SKM-1 (cell line): ENCODE measurements at regions not wholly inside any gene's neighbourhood (a gene's known extent, or its start where the extent isn't known, plus 50 kb on each side); places are given as distances from the start of the nearest gene placed in this dataset.
"Not testable (repeated sequence)": the region's sequence is repeated elsewhere in the genome, so short reads cannot be mapped to it uniquely, and the experiment has no call there.

Experiments
- DNase-seq: peaks from one replicate; lab custom pipeline; 2025; ENCODE audit not compliant: unreplicated experiment; lab: John Stamatoyannopoulos, UW

GRCh38 chr6:106749609-106750008 lies 120.2 kb downstream of the QRSL1 start:
- no peak for DNase-seq

GRCh38 chr6:106748547-106749207 lies 119.3 kb downstream of the QRSL1 start:
- DNase-seq = no peak

- no peak for DNase-seq
Observed at GRCh38 chr6:106747139-106747538, 117.8 kb downstream of the QRSL1 start.

- DNase-seq = no peak
Observed at GRCh38 chr6:106746652-106747051, 117.3 kb downstream of the QRSL1 start.

- DNase-seq = no peak
Observed at GRCh38 chr6:106745824-106746582, 116.6 kb downstream of the QRSL1 start.

- no peak for DNase-seq
Observed at GRCh38 chr6:106745197-106745770, 115.9 kb downstream of the QRSL1 start.

GRCh38 chr6:106744781-106745180 lies 115.4 kb downstream of the QRSL1 start:
- DNase-seq = no peak

GRCh38 chr6:106744029-106744428 lies 114.7 kb downstream of the QRSL1 start:
- not testable (repeated sequence) for DNase-seq

GRCh38 chr6:106743612-106744011 lies 114.2 kb downstream of the QRSL1 start:
- no peak for DNase-seq

- DNase-seq = no peak
Observed at GRCh38 chr6:106740287-106740686, 110.9 kb downstream of the QRSL1 start.

GRCh38 chr6:106739387-106739786 lies 110.0 kb downstream of the QRSL1 start:
- no peak for DNase-seq

- no peak for DNase-seq
Observed at GRCh38 chr6:106736502-106736901, 107.1 kb downstream of the QRSL1 start.

GRCh38 chr6:106735828-106736227 lies 106.5 kb downstream of the QRSL1 start:
- DNase-seq = no peak

GRCh38 chr6:106735136-106735633 lies 105.8 kb downstream of the QRSL1 start:
- DNase-seq = no peak

GRCh38 chr6:106733386-106733785 lies 104.0 kb downstream of the QRSL1 start:
- DNase-seq = no peak

GRCh38 chr6:106732376-106732940 lies 103.1 kb downstream of the QRSL1 start:
- DNase-seq = no peak

GRCh38 chr6:106731843-106732160 lies 102.4 kb downstream of the QRSL1 start:
- DNase-seq = no peak

- no peak for DNase-seq
Observed at GRCh38 chr6:106731144-106731842, 101.9 kb downstream of the QRSL1 start.

- no peak for DNase-seq
Observed at GRCh38 chr6:106730718-106731117, 101.3 kb downstream of the QRSL1 start.

GRCh38 chr6:106730264-106730663 lies 100.9 kb downstream of the QRSL1 start:
- no peak for DNase-seq

GRCh38 chr6:106729841-106730240 lies 100.5 kb downstream of the QRSL1 start:
- no peak for DNase-seq
